ENCODE measurements at regions not wholly inside any gene's neighbourhood (a gene's known extent, or its start where the extent isn't known, plus 50 kb on each side); places are given as distances from the start of the nearest gene placed in this dataset.

DNA sequence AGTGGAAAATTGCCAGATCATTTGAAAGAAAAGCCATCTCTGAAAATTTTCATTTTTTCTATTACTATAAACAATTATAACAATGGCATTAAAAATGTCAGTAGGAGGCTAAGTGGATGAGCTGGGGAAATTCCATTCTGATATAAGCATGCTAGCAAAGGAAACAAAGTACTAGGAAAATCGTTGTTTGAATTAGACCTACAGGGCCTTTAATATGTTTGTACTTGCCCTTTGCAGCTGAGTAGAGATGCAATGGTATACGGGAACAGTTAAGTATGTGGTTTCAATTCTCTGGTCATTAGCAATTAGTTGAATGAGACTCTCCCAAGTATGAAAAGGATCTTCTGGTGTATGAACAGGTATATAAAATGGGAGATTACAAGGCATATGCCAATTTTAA lies 452.2 kb downstream of the PCDH11X start:
- TF ChIP-seq, protein P1, sequence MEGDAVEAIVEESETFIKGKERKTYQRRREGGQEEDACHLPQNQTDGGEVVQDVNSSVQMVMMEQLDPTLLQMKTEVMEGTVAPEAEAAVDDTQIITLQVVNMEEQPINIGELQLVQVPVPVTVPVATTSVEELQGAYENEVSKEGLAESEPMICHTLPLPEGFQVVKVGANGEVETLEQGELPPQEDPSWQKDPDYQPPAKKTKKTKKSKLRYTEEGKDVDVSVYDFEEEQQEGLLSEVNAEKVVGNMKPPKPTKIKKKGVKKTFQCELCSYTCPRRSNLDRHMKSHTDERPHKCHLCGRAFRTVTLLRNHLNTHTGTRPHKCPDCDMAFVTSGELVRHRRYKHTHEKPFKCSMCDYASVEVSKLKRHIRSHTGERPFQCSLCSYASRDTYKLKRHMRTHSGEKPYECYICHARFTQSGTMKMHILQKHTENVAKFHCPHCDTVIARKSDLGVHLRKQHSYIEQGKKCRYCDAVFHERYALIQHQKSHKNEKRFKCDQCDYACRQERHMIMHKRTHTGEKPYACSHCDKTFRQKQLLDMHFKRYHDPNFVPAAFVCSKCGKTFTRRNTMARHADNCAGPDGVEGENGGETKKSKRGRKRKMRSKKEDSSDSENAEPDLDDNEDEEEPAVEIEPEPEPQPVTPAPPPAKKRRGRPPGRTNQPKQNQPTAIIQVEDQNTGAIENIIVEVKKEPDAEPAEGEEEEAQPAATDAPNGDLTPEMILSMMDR (conservative IDR thresholded peaks at IDR 0.05; ENCODE audit: low read depth, low read length) = no peak
- TF ChIP-seq EZH2 (IDR thresholded peaks at IDR 0.05; ENCODE audit: borderline replicate concordance, low read depth, low read length, poor library complexity, severe bottlenecking) = no peak

Measured in A673 (cell line).